SK-N-SH (cell line): ENCODE measurements at regions not wholly inside any gene's neighbourhood (a gene's known extent, or its start where the extent isn't known, plus 50 kb on each side); places are given as distances from the start of the nearest gene placed in this dataset.

Experiments used
- CTCF ChIP-seq: fragments of 200-600 bp; sonication (generic); IDR thresholded peaks from 2 replicates; pipeline ENCODE4 v1.6.1; 2017; ENCODE audit warnings: antibody characterized with exemption, mild to moderate bottlenecking, moderate library complexity
- EP300 ChIP-seq, 2 experiments: IDR thresholded peaks; 2 replicates each; pipeline versions ENCODE4 v1.4.0 to v1.6.1; 2012; ENCODE audit warnings: borderline replicate concordance in 1 of 2, low read depth in 1 of 2, low read length in 1 of 2
- EZH2phosphoT487 ChIP-seq: fragments of 200-600 bp; sonication (generic); IDR thresholded peaks from 2 replicates; pipeline ENCODE4 v1.6.1; 2017; ENCODE audit warnings: low read depth, mixed run types, mild to moderate bottlenecking, antibody characterized with exemption, moderate library complexity, borderline replicate concordance
- MAX ChIP-seq: IDR thresholded peaks from 2 replicates; pipeline ENCODE4 v1.4.0; 2012; ENCODE audit warnings: low read depth
- POLR2AphosphoS5 ChIP-seq: IDR thresholded peaks from 2 replicates; pipeline ENCODE4 v1.6.1; 2012; ENCODE audit warnings: low read depth, low read length
- SIN3A ChIP-seq: IDR thresholded peaks from 2 replicates; pipeline ENCODE4 v1.6.1; 2012; ENCODE audit warnings: low read depth, mild to moderate bottlenecking, low read length, moderate library complexity, borderline replicate concordance
- TAF1 ChIP-seq: IDR thresholded peaks from 2 replicates; pipeline ENCODE4 v1.6.1; 2012; ENCODE audit warnings: low read depth, mild to moderate bottlenecking, low read length, moderate library complexity, borderline replicate concordance

GRCh38 chr11:15867871-15868270 lies 488.5 kb downstream of the SOX6 start:
- TF ChIP-seq CTCF (no peak), EZH2phosphoT487 (no peak), MAX (no peak), EP300 (IDR thresholded peaks at IDR 0.05; ENCODE audit: borderline replicate concordance in 1 of 2, low read depth in 1 of 2, low read length in 1 of 2) (no peak), POLR2AphosphoS5 (no peak), TAF1 (no peak), SIN3A (no peak)
